ENCODE measurements at regions not wholly inside any gene's neighbourhood (a gene's known extent, or its start where the extent isn't known, plus 50 kb on each side); places are given as distances from the start of the nearest gene placed in this dataset.
"Not testable (repeated sequence)": the region's sequence is repeated elsewhere in the genome, so short reads cannot be mapped to it uniquely, and the experiment has no call there.

- DNase-seq (ENCODE audit: low read depth), result not testable (repeated sequence)
Measured at GRCh38 chr16:65356721-65357120, 234.9 kb upstream of the CDH11 start.

GRCh38 chr16:65355706-65356105 lies 233.8 kb upstream of the CDH11 start:
- DNase-seq (ENCODE audit: low read depth), result no peak

- DNase-seq (ENCODE audit: low read depth), result no peak
Measured at GRCh38 chr16:65353183-65353582, 231.3 kb upstream of the CDH11 start.

- no peak for DNase-seq (ENCODE audit: low read depth)
Measured at GRCh38 chr16:65349626-65350025, 227.8 kb upstream of the CDH11 start.

- DNase-seq (ENCODE audit: low read depth), result no peak
Measured at GRCh38 chr16:65343556-65343955, 221.7 kb upstream of the CDH11 start.

GRCh38 chr16:65342231-65342866 lies 220.5 kb upstream of the CDH11 start:
- DNase-seq (ENCODE audit: low read depth), result no peak

- no peak for DNase-seq (ENCODE audit: low read depth)
Measured at GRCh38 chr16:65339062-65339461, 217.2 kb upstream of the CDH11 start.

GRCh38 chr16:65336160-65336559 lies 214.3 kb upstream of the CDH11 start:
- peak; percentile 73 for DNase-seq (ENCODE audit: low read depth)

GRCh38 chr16:65334081-65334480 lies 212.2 kb upstream of the CDH11 start:
- DNase-seq (ENCODE audit: low read depth), result no peak

GRCh38 chr16:65333283-65333682 lies 211.4 kb upstream of the CDH11 start:
- DNase-seq (ENCODE audit: low read depth), result no peak

GRCh38 chr16:65327346-65327745 lies 205.5 kb upstream of the CDH11 start:
- no peak for DNase-seq (ENCODE audit: low read depth)

- no peak for DNase-seq (ENCODE audit: low read depth)
Measured at GRCh38 chr16:65323655-65324237, 201.9 kb upstream of the CDH11 start.

- no peak for DNase-seq (ENCODE audit: low read depth)
Measured at GRCh38 chr16:65319621-65320231, 197.9 kb upstream of the CDH11 start.

- no peak for DNase-seq (ENCODE audit: low read depth)
Measured at GRCh38 chr16:65318590-65319257, 196.9 kb upstream of the CDH11 start.

GRCh38 chr16:65318138-65318537 lies 196.3 kb upstream of the CDH11 start:
- DNase-seq (ENCODE audit: low read depth), result no peak

GRCh38 chr16:65316808-65317207 lies 194.9 kb upstream of the CDH11 start:
- no peak for DNase-seq (ENCODE audit: low read depth)

GRCh38 chr16:65315081-65315780 lies 193.4 kb upstream of the CDH11 start:
- DNase-seq (ENCODE audit: low read depth), result no peak

- DNase-seq (ENCODE audit: low read depth), result no peak
Measured at GRCh38 chr16:65314627-65315008, 192.8 kb upstream of the CDH11 start.

- DNase-seq (ENCODE audit: low read depth), result no peak
Measured at GRCh38 chr16:65313936-65314626, 192.2 kb upstream of the CDH11 start.

GRCh38 chr16:65312795-65313194 lies 190.9 kb upstream of the CDH11 start:
- no peak for DNase-seq (ENCODE audit: low read depth)

- no peak for DNase-seq (ENCODE audit: low read depth)
Measured at GRCh38 chr16:65312071-65312470, 190.2 kb upstream of the CDH11 start.

- DNase-seq (ENCODE audit: low read depth), result not testable (repeated sequence)
Measured at GRCh38 chr16:65310491-65310890, 188.6 kb upstream of the CDH11 start.

Measured in HS-27A (cell line).